BLaER1 treated with 17β-estradiol and CSF1 and Interleukin-3, amounts not matched to agents 10 nM and 100 nM (cell line): ENCODE measurements at regions not wholly inside any gene's neighbourhood (a gene's known extent, or its start where the extent isn't known, plus 50 kb on each side); places are given as distances from the start of the nearest gene placed in this dataset.

Source experiments
- H3K27ac ChIP-seq, 11 experiments: shearing (Covaris generic); formaldehyde crosslinking; 2 replicates each; pipeline ENCODE4 v1.8.1; 2022
- H3K27me3 ChIP-seq, 11 experiments: shearing (Covaris generic); formaldehyde crosslinking; 2 replicates each; pipeline ENCODE4 v1.8.1; 2022
- H3K36me3 ChIP-seq, 11 experiments: shearing (Covaris generic); formaldehyde crosslinking; 2 replicates each; pipeline ENCODE4 v1.8.1; 2022
- H3K4me1 ChIP-seq, 10 experiments: shearing (Covaris generic); formaldehyde crosslinking; 2 replicates each; pipeline ENCODE4 v1.8.1; 2022
- H3K4me2 ChIP-seq, 11 experiments: shearing (Covaris generic); formaldehyde crosslinking; 2 replicates each; pipeline ENCODE4 v1.8.1; 2022
- H3K4me3 ChIP-seq, 10 experiments: shearing (Covaris generic); formaldehyde crosslinking; 2 replicates each; pipeline ENCODE4 v1.8.1; 2022
- H3K9ac ChIP-seq, 11 experiments: shearing (Covaris generic); formaldehyde crosslinking; 2 replicates each; pipeline ENCODE4 v1.8.1; 2022
- H3K9me3 ChIP-seq, 11 experiments: shearing (Covaris generic); formaldehyde crosslinking; replicated peaks in 1 of 11; 2 replicates each; pipeline ENCODE4 v1.8.1; 2022
- H4K20me1 ChIP-seq, 11 experiments: shearing (Covaris generic); formaldehyde crosslinking; 2 replicates each; pipeline ENCODE4 v1.8.1; 2022
- Cebpa-rat ChIP-seq, 11 experiments: shearing (Covaris generic); IDR thresholded peaks; 2 replicates each; pipeline ENCODE4 v1.8.1; 2022

- Histone ChIP-seq H3K4me1 (peaks cover 0 to 11% (median 0%) of the 10 kb centered on the region in 10 experiments; a peak in 10 of 20 replicates), H3K9me3 (peaks cover 0 to 23% (median 11%) of the 10 kb centered on the region in 11 experiments; a peak in 16 of 22 replicates), H3K4me3 (no peak overlapping the region), H3K9ac (no peak overlapping the region), H3K27me3 (no peaks in the 10 kb centered on the region; a peak in 1 of 22 replicates), H4K20me1 (no peaks in the 10 kb centered on the region), H3K27ac (no peak overlapping the region), H3K4me2 (no peak overlapping the region), H3K36me3 (no peaks in the 10 kb centered on the region)
- TF ChIP-seq Cebpa-rat (IDR thresholded peaks at IDR 0.05): no peak
These were observed 90.5 kb upstream of the SMIM21 start for GRCh38 chr18:75518007-75518406.

GRCh38 chr18:75517286-75517685 is 89.8 kb upstream of the SMIM21 start:
- Histone ChIP-seq H3K4me2 (no peak overlapping the region), H3K36me3 (no peaks in the 10 kb centered on the region), H3K4me1 (peaks cover 0 to 11% (median 0%) of the 10 kb centered on the region in 10 experiments; a peak in 10 of 20 replicates), H3K9me3 (peaks cover 6 to 30% (median 18%) of the 10 kb centered on the region in 11 experiments; a peak in 21 of 22 replicates), H3K27ac (no peak overlapping the region), H3K4me3 (no peak overlapping the region), H3K9ac (no peak overlapping the region), H4K20me1 (no peaks in the 10 kb centered on the region), H3K27me3 (no peaks in the 10 kb centered on the region; a peak in 1 of 22 replicates)
- no peak for TF ChIP-seq Cebpa-rat (IDR thresholded peaks at IDR 0.05)

GRCh38 chr18:75507636-75508035 is 80.1 kb upstream of the SMIM21 start:
- no peak for TF ChIP-seq Cebpa-rat (IDR thresholded peaks at IDR 0.05)
- peaks cover 0 to 15% (median 9%) of the 10 kb centered on the region in 10 experiments; a peak in 13 of 20 replicates for H3K4me1 ChIP-seq
- no peak overlapping the region for H3K9ac ChIP-seq
- no peak overlapping the region for H3K4me3 ChIP-seq
- no peaks in the 10 kb centered on the region for H3K27me3 ChIP-seq
- H3K36me3 ChIP-seq: no peaks in the 10 kb centered on the region
- H3K9me3 ChIP-seq: peaks cover 15 to 31% (median 23%) of the 10 kb centered on the region in 11 experiments; a peak in 21 of 22 replicates
- H3K27ac ChIP-seq: no peak overlapping the region
- peak overlapping the region in 6 of 11 experiments; percentile 7 to 42 (median 19); a peak in 4 of 22 replicates for H3K4me2 ChIP-seq
- no peaks in the 10 kb centered on the region for H4K20me1 ChIP-seq

GRCh38 chr18:75506913-75507312 is 79.4 kb upstream of the SMIM21 start:
- no peaks in the 10 kb centered on the region for H4K20me1 ChIP-seq
- H3K4me2 ChIP-seq: no peak overlapping the region
- H3K4me3 ChIP-seq: no peak overlapping the region
- peaks cover 0 to 15% (median 9%) of the 10 kb centered on the region in 10 experiments; a peak in 13 of 20 replicates for H3K4me1 ChIP-seq
- no peaks in the 10 kb centered on the region for H3K36me3 ChIP-seq
- no peaks in the 10 kb centered on the region for H3K27me3 ChIP-seq
- H3K9ac ChIP-seq: no peak overlapping the region
- no peak for TF ChIP-seq Cebpa-rat (IDR thresholded peaks at IDR 0.05)
- H3K9me3 ChIP-seq: peaks cover 7 to 23% (median 15%) of the 10 kb centered on the region in 11 experiments; a peak in 20 of 22 replicates
- H3K27ac ChIP-seq: no peak overlapping the region

GRCh38 chr18:75504469-75504868 is 77.0 kb upstream of the SMIM21 start:
- Histone ChIP-seq H3K27me3 (no peaks in the 10 kb centered on the region), H3K4me3 (no peak overlapping the region), H3K4me1 (peaks cover 0 to 15% (median 9%) of the 10 kb centered on the region in 10 experiments; a peak in 13 of 20 replicates), H3K9ac (no peak overlapping the region), H3K36me3 (no peaks in the 10 kb centered on the region), H4K20me1 (no peaks in the 10 kb centered on the region), H3K4me2 (peak overlapping the region in 6 of 11 experiments; percentile 24 to 40 (median 37); a peak in 8 of 22 replicates), H3K27ac (no peak overlapping the region), H3K9me3 (0 out of 22 replicates have a peak, but pooled peaks cover 0 to 1% (median 0%) of the 10 kb centered on the region in 11 experiments)
- no peak for TF ChIP-seq Cebpa-rat (IDR thresholded peaks at IDR 0.05)

GRCh38 chr18:75503615-75504014 is 76.1 kb upstream of the SMIM21 start:
- Histone ChIP-seq H3K36me3 (no peaks in the 10 kb centered on the region), H4K20me1 (no peaks in the 10 kb centered on the region), H3K27ac (no peak overlapping the region), H3K4me1 (peaks cover 0 to 15% (median 9%) of the 10 kb centered on the region in 10 experiments; a peak in 13 of 20 replicates), H3K4me3 (no peak overlapping the region), H3K9ac (no peak overlapping the region), H3K4me2 (no peak overlapping the region), H3K9me3 (no peaks in the 10 kb centered on the region), H3K27me3 (no peaks in the 10 kb centered on the region)
- no peak for TF ChIP-seq Cebpa-rat (IDR thresholded peaks at IDR 0.05)

GRCh38 chr18:75502286-75502685 is 74.8 kb upstream of the SMIM21 start:
- Histone ChIP-seq H3K4me2 (no peak overlapping the region), H4K20me1 (no peaks in the 10 kb centered on the region), H3K27me3 (no peaks in the 10 kb centered on the region), H3K9ac (no peak overlapping the region), H3K9me3 (no peaks in the 10 kb centered on the region), H3K36me3 (no peaks in the 10 kb centered on the region), H3K4me3 (no peak overlapping the region), H3K4me1 (peaks cover 0 to 10% (median 5%) of the 10 kb centered on the region in 10 experiments; a peak in 10 of 20 replicates), H3K27ac (no peak overlapping the region)
- TF ChIP-seq Cebpa-rat (IDR thresholded peaks at IDR 0.05): no peak

- H4K20me1 ChIP-seq: no peaks in the 10 kb centered on the region
- peaks cover 0 to 13% (median 5%) of the 10 kb centered on the region in 10 experiments; a peak in 10 of 20 replicates for H3K4me1 ChIP-seq
- H3K4me2 ChIP-seq: no peak overlapping the region
- H3K9me3 ChIP-seq: no peaks in the 10 kb centered on the region
- TF ChIP-seq Cebpa-rat (IDR thresholded peaks at IDR 0.05): no peak
- no peak overlapping the region for H3K9ac ChIP-seq
- H3K4me3 ChIP-seq: no peak overlapping the region
- no peak overlapping the region for H3K27ac ChIP-seq
- no peaks in the 10 kb centered on the region for H3K36me3 ChIP-seq
- no peaks in the 10 kb centered on the region for H3K27me3 ChIP-seq
These were observed 73.0 kb upstream of the SMIM21 start for GRCh38 chr18:75500545-75500944.

GRCh38 chr18:75497576-75498235 is 70.2 kb upstream of the SMIM21 start:
- no peak overlapping the region for H3K9ac ChIP-seq
- no peaks in the 10 kb centered on the region for H3K36me3 ChIP-seq
- no peak overlapping the region for H3K4me3 ChIP-seq
- H3K4me2 ChIP-seq: no peak overlapping the region
- 0 out of 20 replicates have a peak, but pooled peaks cover 0 to 3% (median 0%) of the 10 kb centered on the region in 10 experiments for H3K4me1 ChIP-seq
- TF ChIP-seq Cebpa-rat (IDR thresholded peaks at IDR 0.05): no peak
- no peak overlapping the region for H3K27ac ChIP-seq
- no peaks in the 10 kb centered on the region for H3K9me3 ChIP-seq
- H4K20me1 ChIP-seq: no peaks in the 10 kb centered on the region
- no peaks in the 10 kb centered on the region for H3K27me3 ChIP-seq
